Endodermal cell (in vitro differentiated cells): ENCODE measurements at regions not wholly inside any gene's neighbourhood (a gene's known extent, or its start where the extent isn't known, plus 50 kb on each side); places are given as distances from the start of the nearest gene placed in this dataset.
A peak's percentile ranks its signal among the peaks of the same experiment; 100 is the strongest.

Experiments used
- DNase-seq: peaks from one replicate; pipeline ENCODE4 v3.0.0-alpha.2; 2017
- H3K27ac ChIP-seq: 2 replicates; pipeline ENCODE4 v1.5.1; 2013; ENCODE audit warnings: mild to moderate bottlenecking, low read depth, low read length, moderate library complexity
- H3K27me3 ChIP-seq: 2 replicates; pipeline ENCODE4 v1.6.1; 2013; ENCODE audit warnings: mild to moderate bottlenecking, low read length, moderate library complexity; ENCODE audit not compliant: insufficient read depth, control insufficient read depth, poor library complexity, severe bottlenecking
- H3K36me3 ChIP-seq: 2 replicates; pipeline ENCODE4 v1.7.0; 2013; ENCODE audit warnings: mild to moderate bottlenecking, low read length, moderate library complexity; ENCODE audit not compliant: control insufficient read depth, insufficient read depth
- H3K4me1 ChIP-seq: one replicate; pipeline ENCODE4 v1.7.0; 2013; ENCODE audit warnings: low read length; ENCODE audit not compliant: control insufficient read depth, insufficient read depth
- H3K4me3 ChIP-seq: 2 replicates; pipeline ENCODE4 v1.5.1; 2013; ENCODE audit warnings: mild to moderate bottlenecking, low read length, moderate library complexity
- H3K9ac ChIP-seq: 2 replicates; pipeline ENCODE4 v1.6.1; 2013; ENCODE audit warnings: mild to moderate bottlenecking, low read length, moderate library complexity; ENCODE audit not compliant: poor library complexity, severe bottlenecking; ENCODE audit errors: extremely low read depth
- H3K9me3 ChIP-seq: 2 replicates; pipeline ENCODE4 v1.6.1; 2013; ENCODE audit warnings: mild to moderate bottlenecking, low read length, moderate library complexity; ENCODE audit not compliant: control insufficient read depth
- H3K27ac Mint-ChIP-seq: 2 replicates; pipeline ENCODE4 v1.8.0; 2020; ENCODE audit warnings: mixed read lengths
- H3K27me3 Mint-ChIP-seq: 2 replicates; pipeline ENCODE4 v1.8.0; 2021; ENCODE audit warnings: mild to moderate bottlenecking, mixed read lengths; ENCODE audit not compliant: insufficient read depth
- H3K36me3 Mint-ChIP-seq: 2 replicates; pipeline ENCODE4 v1.8.0; 2020; ENCODE audit warnings: low read depth, mixed read lengths
- H3K4me1 Mint-ChIP-seq: 2 replicates; pipeline ENCODE4 v1.8.0; 2020; ENCODE audit warnings: mixed read lengths
- H3K4me3 Mint-ChIP-seq: 2 replicates; pipeline ENCODE4 v1.8.0; 2020; ENCODE audit warnings: mild to moderate bottlenecking, moderate library complexity, mixed read lengths
- H3K9me3 Mint-ChIP-seq: 2 replicates; pipeline ENCODE4 v1.8.0; 2020; ENCODE audit warnings: mild to moderate bottlenecking, mixed read lengths
- WGBS, 2 experiments: methylation state at CpG; one replicate each; pipeline versions ENCODE4 v1.1.5 to v1.1.7; 2013; ENCODE audit warnings: missing lambda C conversion rate in 2 of 2, mixed read lengths in 1 of 2; ENCODE audit not compliant: insufficient coverage in 1 of 2, insufficient read length in 1 of 2; 5-methylcytosine and 5-hydroxymethylcytosine counted together
- TF ChIP-seq, protein P1 (sequence below): fragments of 200-600 bp; sonication (generic); conservative IDR thresholded peaks from 2 replicates; pipeline ENCODE4 v1.5.0; 2021; ENCODE audit warnings: antibody characterized with exemption, mild to moderate bottlenecking

DNA sequence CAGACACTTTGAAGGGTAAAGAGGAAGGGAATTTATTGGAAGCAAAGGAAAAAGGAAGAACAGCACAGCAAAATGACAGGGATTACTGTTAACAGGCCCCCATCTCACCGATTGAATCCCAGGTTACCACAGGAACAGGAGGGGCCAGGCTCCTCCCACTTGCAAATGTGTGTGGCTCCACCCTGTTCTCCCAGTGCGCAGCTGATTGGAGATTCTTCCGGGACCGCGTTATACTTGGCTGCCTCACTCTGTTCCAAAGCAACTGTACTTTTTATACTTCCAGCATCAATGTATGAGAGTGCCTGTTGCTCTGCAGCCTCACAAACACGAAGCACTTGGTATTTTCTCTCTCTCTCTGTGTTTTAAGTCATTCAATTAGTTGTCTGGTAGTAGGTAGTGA lies 273.6 kb upstream of the MDGA2 start:
- Mint-ChIP-seq H3K27me3 (no peaks in the 10 kb centered on the region), H3K4me3 (no peak overlapping the region), H3K4me1 (no peaks in the 10 kb centered on the region), H3K9me3 (no peaks in the 10 kb centered on the region), H3K27ac (no peak overlapping the region), H3K36me3 (no peaks in the 10 kb centered on the region)
- TF ChIP-seq, protein P1, sequence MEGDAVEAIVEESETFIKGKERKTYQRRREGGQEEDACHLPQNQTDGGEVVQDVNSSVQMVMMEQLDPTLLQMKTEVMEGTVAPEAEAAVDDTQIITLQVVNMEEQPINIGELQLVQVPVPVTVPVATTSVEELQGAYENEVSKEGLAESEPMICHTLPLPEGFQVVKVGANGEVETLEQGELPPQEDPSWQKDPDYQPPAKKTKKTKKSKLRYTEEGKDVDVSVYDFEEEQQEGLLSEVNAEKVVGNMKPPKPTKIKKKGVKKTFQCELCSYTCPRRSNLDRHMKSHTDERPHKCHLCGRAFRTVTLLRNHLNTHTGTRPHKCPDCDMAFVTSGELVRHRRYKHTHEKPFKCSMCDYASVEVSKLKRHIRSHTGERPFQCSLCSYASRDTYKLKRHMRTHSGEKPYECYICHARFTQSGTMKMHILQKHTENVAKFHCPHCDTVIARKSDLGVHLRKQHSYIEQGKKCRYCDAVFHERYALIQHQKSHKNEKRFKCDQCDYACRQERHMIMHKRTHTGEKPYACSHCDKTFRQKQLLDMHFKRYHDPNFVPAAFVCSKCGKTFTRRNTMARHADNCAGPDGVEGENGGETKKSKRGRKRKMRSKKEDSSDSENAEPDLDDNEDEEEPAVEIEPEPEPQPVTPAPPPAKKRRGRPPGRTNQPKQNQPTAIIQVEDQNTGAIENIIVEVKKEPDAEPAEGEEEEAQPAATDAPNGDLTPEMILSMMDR: no peak
- DNase-seq: peak; percentile 52
- WGBS, 2 experiments: 89 to 94% methylated on average over 3 to 6 of the region's 6 CpGs
- H3K27me3 ChIP-seq: no peaks in the 10 kb centered on the region
- no peak overlapping the region for H3K4me3 ChIP-seq
- H3K9me3 ChIP-seq: no peaks in the 10 kb centered on the region
- H3K4me1 ChIP-seq: no peaks in the 10 kb centered on the region
- H3K36me3 ChIP-seq: no peaks in the 10 kb centered on the region
- no peak overlapping the region for H3K9ac ChIP-seq
- no peak overlapping the region for H3K27ac ChIP-seq

DNA sequence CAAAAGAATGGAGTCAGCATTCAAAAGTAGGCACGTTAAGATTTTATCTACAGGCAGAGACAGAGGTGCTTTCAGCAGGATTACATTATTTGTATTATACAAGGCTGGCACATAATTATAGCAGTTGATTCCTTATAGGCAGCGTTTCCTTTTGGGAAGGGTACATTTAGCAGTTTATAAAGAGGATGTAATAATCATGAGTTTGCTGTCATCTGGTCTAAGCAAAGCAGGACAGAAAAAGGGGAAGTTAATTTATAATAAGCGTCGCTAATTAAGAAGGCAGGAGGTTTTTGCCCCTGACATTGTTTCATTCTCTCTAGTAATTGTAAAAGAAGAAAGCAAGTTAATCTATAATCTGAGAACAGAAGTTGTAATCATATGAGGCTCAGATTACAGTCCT lies 259.9 kb upstream of the MDGA2 start:
- Histone ChIP-seq H3K36me3 (no peaks in the 10 kb centered on the region), H3K9me3 (no peaks in the 10 kb centered on the region), H3K27me3 (no peaks in the 10 kb centered on the region), H3K27ac (no peak overlapping the region), H3K4me1 (no peaks in the 10 kb centered on the region), H3K4me3 (no peak overlapping the region), H3K9ac (no peak overlapping the region)
- H3K36me3 Mint-ChIP-seq: no peaks in the 10 kb centered on the region
- no peaks in the 10 kb centered on the region for H3K27me3 Mint-ChIP-seq
- no peak overlapping the region for H3K4me3 Mint-ChIP-seq
- WGBS, 2 experiments: 93 to 100% methylated on average over 2 to 4 of the region's 4 CpGs
- no peak overlapping the region for H3K27ac Mint-ChIP-seq
- H3K9me3 Mint-ChIP-seq: no peaks in the 10 kb centered on the region
- H3K4me1 Mint-ChIP-seq: peaks cover 1% of the 10 kb centered on the region
- TF ChIP-seq, protein P1: no peak
- DNase-seq: no peak

DNA sequence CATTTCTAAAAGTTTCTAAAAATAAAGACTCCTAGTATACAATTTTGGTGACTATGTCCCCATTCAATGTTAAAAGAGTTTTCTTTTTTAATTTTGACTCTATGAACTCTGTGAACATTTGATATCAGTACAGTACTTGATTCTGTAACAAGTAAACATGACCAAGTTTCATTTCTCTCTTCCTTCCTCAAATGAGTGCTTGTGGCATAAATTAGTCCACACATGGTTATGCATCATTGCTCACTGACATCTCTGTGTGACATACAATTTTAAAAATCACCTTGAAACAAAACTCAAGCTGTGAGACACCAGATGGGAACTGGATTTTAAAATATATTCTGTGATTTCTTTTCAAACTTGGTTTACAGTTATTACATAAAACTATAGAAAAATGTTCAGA lies 253.9 kb upstream of the MDGA2 start:
- Histone ChIP-seq H3K36me3 (no peaks in the 10 kb centered on the region), H3K4me3 (no peak overlapping the region), H3K4me1 (no peaks in the 10 kb centered on the region), H3K27me3 (no peaks in the 10 kb centered on the region), H3K9ac (no peak overlapping the region), H3K9me3 (no peaks in the 10 kb centered on the region), H3K27ac (no peak overlapping the region)
- no peak for DNase-seq
- Mint-ChIP-seq H3K27me3 (no peaks in the 10 kb centered on the region), H3K27ac (no peak overlapping the region), H3K36me3 (no peaks in the 10 kb centered on the region), H3K4me1 (no peaks in the 10 kb centered on the region), H3K4me3 (no peak overlapping the region), H3K9me3 (no peaks in the 10 kb centered on the region)
- TF ChIP-seq, protein P1: no peak
